Adrenal gland (tissue), 5 donors: ENCODE measurements at regions not wholly inside any gene's neighbourhood (a gene's known extent, or its start where the extent isn't known, plus 50 kb on each side); places are given as distances from the start of the nearest gene placed in this dataset.

ENCODE experiments used
- POLR2A ChIP-seq, 2 donors: fragments of 450-650 bp; IDR thresholded peaks; one replicate each; pipeline ENCODE4 v1.6.1; 2017; ENCODE audit warnings: antibody characterized with exemption in 2 of 2, mild to moderate bottlenecking in 2 of 2, moderate library complexity in 1 of 2
- TF ChIP-seq, protein P1 (sequence below), 6 experiments: fragments of 450-650 bp in 4 of 6; fragments of 200-600 bp in 2 of 6; sonication (generic) in 1 of 6; IDR thresholded peaks; 1 replicate in 5 of 6; 2 replicates in 1 of 6; pipeline versions ENCODE4 v1.5.1 to v1.8.0; 2016 to 2021; ENCODE audit warnings: antibody characterized with exemption in 6 of 6, mild to moderate bottlenecking in 2 of 6, moderate library complexity in 1 of 6
- donor health status: DM: no; HTN: no; CAD: no.

DNA sequence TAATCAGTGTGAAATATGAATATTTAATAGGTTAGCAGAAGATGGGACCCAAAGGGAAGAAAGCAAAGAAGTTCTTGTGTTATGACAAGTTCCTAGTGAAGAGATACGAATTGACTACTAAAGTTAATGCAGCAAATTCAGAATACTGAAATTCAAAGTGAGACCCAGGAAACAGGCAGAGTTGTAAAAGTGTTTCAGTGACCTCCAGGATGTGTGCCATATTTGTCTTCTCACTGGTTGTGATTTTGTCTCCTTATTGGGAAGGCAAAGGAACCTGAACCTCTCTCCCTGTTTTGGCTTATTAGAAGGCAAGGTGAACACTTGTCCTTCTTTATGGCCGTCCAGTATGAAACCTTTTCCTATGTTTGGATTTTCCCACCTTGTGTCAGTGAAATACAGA, 51.8 kb upstream of the DTNBP1 start:
- TF ChIP-seq, protein P1, sequence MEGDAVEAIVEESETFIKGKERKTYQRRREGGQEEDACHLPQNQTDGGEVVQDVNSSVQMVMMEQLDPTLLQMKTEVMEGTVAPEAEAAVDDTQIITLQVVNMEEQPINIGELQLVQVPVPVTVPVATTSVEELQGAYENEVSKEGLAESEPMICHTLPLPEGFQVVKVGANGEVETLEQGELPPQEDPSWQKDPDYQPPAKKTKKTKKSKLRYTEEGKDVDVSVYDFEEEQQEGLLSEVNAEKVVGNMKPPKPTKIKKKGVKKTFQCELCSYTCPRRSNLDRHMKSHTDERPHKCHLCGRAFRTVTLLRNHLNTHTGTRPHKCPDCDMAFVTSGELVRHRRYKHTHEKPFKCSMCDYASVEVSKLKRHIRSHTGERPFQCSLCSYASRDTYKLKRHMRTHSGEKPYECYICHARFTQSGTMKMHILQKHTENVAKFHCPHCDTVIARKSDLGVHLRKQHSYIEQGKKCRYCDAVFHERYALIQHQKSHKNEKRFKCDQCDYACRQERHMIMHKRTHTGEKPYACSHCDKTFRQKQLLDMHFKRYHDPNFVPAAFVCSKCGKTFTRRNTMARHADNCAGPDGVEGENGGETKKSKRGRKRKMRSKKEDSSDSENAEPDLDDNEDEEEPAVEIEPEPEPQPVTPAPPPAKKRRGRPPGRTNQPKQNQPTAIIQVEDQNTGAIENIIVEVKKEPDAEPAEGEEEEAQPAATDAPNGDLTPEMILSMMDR (IDR thresholded peaks at IDR 0.05), result no peak
- no peak for TF ChIP-seq POLR2A (IDR thresholded peaks at IDR 0.05)
